Sigmoid colon (tissue), 3 donors: ENCODE measurements at regions not wholly inside any gene's neighbourhood (a gene's known extent, or its start where the extent isn't known, plus 50 kb on each side); places are given as distances from the start of the nearest gene placed in this dataset.

Source experiments
- CTCF ChIP-seq, 4 experiments: fragments of 450-650 bp in 3 of 4; fragments of 200-600 bp in 1 of 4; IDR thresholded peaks; one replicate each; pipeline ENCODE4 v1.5.1; 2016 to 2019; ENCODE audit warnings: antibody characterized with exemption in 4 of 4, mild to moderate bottlenecking in 3 of 4, moderate library complexity in 2 of 4
- POLR2A ChIP-seq, 2 donors: fragments of 450-650 bp; IDR thresholded peaks; one replicate each; pipeline ENCODE4 v1.6.1; 2016; ENCODE audit warnings: antibody characterized with exemption in 2 of 2, mild to moderate bottlenecking in 2 of 2, moderate library complexity in 2 of 2

DNA sequence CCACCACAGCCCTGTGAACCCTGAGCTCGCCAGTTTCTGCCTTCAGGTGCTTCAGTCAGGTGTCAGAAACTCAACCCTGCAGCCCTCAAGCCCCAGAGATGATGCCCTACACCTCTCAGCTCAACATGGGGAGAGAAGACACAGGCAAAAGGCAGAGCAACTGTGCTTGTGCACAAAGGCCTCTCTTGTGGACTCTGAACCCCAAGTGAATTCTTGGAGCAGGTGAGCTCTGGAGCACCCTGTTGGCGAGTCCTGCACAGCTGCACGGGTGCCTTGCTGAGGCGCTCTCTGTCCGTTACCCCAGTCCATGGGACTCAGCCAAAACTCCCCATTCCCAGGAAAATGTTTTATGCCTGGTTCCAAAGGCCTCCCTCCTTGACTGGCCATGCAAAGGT lies 197.0 kb downstream of the KLF13 start:
- TF ChIP-seq CTCF (IDR thresholded peaks at IDR 0.05), result no peak
- no peak for TF ChIP-seq POLR2A (IDR thresholded peaks at IDR 0.05)
